ENCODE measurements at regions not wholly inside any gene's neighbourhood (a gene's known extent, or its start where the extent isn't known, plus 50 kb on each side); places are given as distances from the start of the nearest gene placed in this dataset.
A peak's percentile ranks its signal among the peaks of the same experiment; 100 is the strongest.

- Mint-ChIP-seq H3K27me3 (ENCODE audit: insufficient read depth, low read depth) (peaks cover 4% of the 10 kb centered on the region), H3K9me3 (no peaks in the 10 kb centered on the region), H3K27ac (no peak overlapping the region), H3K4me1 (peaks cover 6% of the 10 kb centered on the region), H3K36me3 (no peaks in the 10 kb centered on the region), H3K4me3 (no peak overlapping the region)
- H3F3A ChIP-seq (ENCODE audit: low read depth), result no peaks in the 10 kb centered on the region
- H3K27ac ChIP-seq, result no peak overlapping the region
- H3K9me3 ChIP-seq (ENCODE audit: low read depth), result no peaks in the 10 kb centered on the region
- H3K79me2 ChIP-seq (ENCODE audit: low read depth), result no peaks in the 10 kb centered on the region
- H3K9ac ChIP-seq, result no peak overlapping the region
- H3K4me3 ChIP-seq, result no peak overlapping the region
- no peaks in the 10 kb centered on the region for H3K36me3 ChIP-seq
- H2AFZ ChIP-seq (replicated peaks), result peak overlapping the region; percentile 42
- H3K27me3 ChIP-seq, result no peaks in the 10 kb centered on the region
- no peaks in the 10 kb centered on the region for H3K4me1 ChIP-seq
- peak; percentile 51 for DNase-seq (ENCODE audit: low spot score)
- no peaks in the 10 kb centered on the region for H4K20me1 ChIP-seq (ENCODE audit: low read depth)
- H3K4me2 ChIP-seq, result no peak overlapping the region
- TF ChIP-seq EZH2phosphoT487 (IDR thresholded peaks at IDR 0.05), result no peak
- TF ChIP-seq EZH2 (IDR thresholded peaks at IDR 0.05), result no peak
- TF ChIP-seq CTCF (IDR thresholded peaks at IDR 0.05), result no peak
These were observed 428.3 kb downstream of the TNS3 start for GRCh38 chr7:47153576-47153975.

GRCh38 chr7:47153058-47153457, 428.9 kb downstream of the TNS3 start:
- H3K9ac ChIP-seq, result no peak overlapping the region
- H3K9me3 ChIP-seq (ENCODE audit: low read depth), result no peaks in the 10 kb centered on the region
- no peaks in the 10 kb centered on the region for H3K36me3 ChIP-seq
- H3K27me3 ChIP-seq, result no peaks in the 10 kb centered on the region
- H3K4me2 ChIP-seq, result no peak overlapping the region
- H3K27ac ChIP-seq, result no peak overlapping the region
- no peaks in the 10 kb centered on the region for H4K20me1 ChIP-seq (ENCODE audit: low read depth)
- Mint-ChIP-seq H3K27ac (no peak overlapping the region), H3K4me3 (no peak overlapping the region), H3K27me3 (ENCODE audit: insufficient read depth, low read depth) (peaks cover 4% of the 10 kb centered on the region), H3K36me3 (no peaks in the 10 kb centered on the region), H3K4me1 (peaks cover 6% of the 10 kb centered on the region), H3K9me3 (no peaks in the 10 kb centered on the region)
- H3K79me2 ChIP-seq (ENCODE audit: low read depth), result no peaks in the 10 kb centered on the region
- no peak overlapping the region for H3K4me3 ChIP-seq
- no peak overlapping the region for H2AFZ ChIP-seq (replicated peaks)
- no peak for TF ChIP-seq EZH2phosphoT487 (IDR thresholded peaks at IDR 0.05)
- no peak for TF ChIP-seq EZH2 (IDR thresholded peaks at IDR 0.05)
- TF ChIP-seq CTCF (IDR thresholded peaks at IDR 0.05), result no peak
- no peaks in the 10 kb centered on the region for H3K4me1 ChIP-seq
- DNase-seq (ENCODE audit: low spot score), result no peak
- no peaks in the 10 kb centered on the region for H3F3A ChIP-seq (ENCODE audit: low read depth)

- H2AFZ ChIP-seq (replicated peaks), result no peak overlapping the region
- H3K27me3 Mint-ChIP-seq (ENCODE audit: insufficient read depth, low read depth), result peaks cover 4% of the 10 kb centered on the region
- no peaks in the 10 kb centered on the region for H3K36me3 Mint-ChIP-seq
- peaks cover 6% of the 10 kb centered on the region for H3K4me1 Mint-ChIP-seq
- H4K20me1 ChIP-seq (ENCODE audit: low read depth), result no peaks in the 10 kb centered on the region
- TF ChIP-seq CTCF (IDR thresholded peaks at IDR 0.05) (no peak), EZH2phosphoT487 (IDR thresholded peaks at IDR 0.05) (no peak), EZH2 (IDR thresholded peaks at IDR 0.05) (no peak)
- DNase-seq (ENCODE audit: low spot score), result no peak
- no peaks in the 10 kb centered on the region for H3K79me2 ChIP-seq (ENCODE audit: low read depth)
- H3K27ac Mint-ChIP-seq, result no peak overlapping the region
- H3F3A ChIP-seq (ENCODE audit: low read depth), result no peaks in the 10 kb centered on the region
- no peaks in the 10 kb centered on the region for H3K4me1 ChIP-seq
- H3K9ac ChIP-seq, result no peak overlapping the region
- H3K36me3 ChIP-seq, result no peaks in the 10 kb centered on the region
- H3K9me3 Mint-ChIP-seq, result no peaks in the 10 kb centered on the region
- no peak overlapping the region for H3K4me3 ChIP-seq
- H3K4me2 ChIP-seq, result no peak overlapping the region
- H3K9me3 ChIP-seq (ENCODE audit: low read depth), result no peaks in the 10 kb centered on the region
- no peak overlapping the region for H3K4me3 Mint-ChIP-seq
- H3K27ac ChIP-seq, result no peak overlapping the region
- no peaks in the 10 kb centered on the region for H3K27me3 ChIP-seq
These were observed 429.6 kb downstream of the TNS3 start for GRCh38 chr7:47152307-47152706.
